ENCODE measurements at regions not wholly inside any gene's neighbourhood (a gene's known extent, or its start where the extent isn't known, plus 50 kb on each side); places are given as distances from the start of the nearest gene placed in this dataset.

DNA sequence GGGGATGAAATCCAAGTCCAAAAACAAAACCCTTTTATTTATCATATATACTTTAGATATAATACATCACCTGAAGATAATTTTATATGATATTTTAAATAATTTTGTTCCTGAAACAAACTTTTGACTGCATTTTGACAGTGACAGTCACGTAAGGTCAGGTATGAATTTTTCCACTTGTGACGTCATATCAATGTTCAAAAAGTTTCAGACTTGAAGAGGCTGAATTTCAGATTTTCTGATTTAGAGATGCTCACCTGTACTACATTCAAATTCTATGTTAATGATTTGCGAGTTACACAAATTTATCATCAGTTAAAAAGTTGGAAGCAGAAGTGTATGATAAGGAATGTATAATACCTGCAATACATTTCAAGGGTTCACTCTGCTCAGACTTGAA is 136.1 kb upstream of the EPHA6 start:
- no peak for TF ChIP-seq ZNF70 (CRISPR knock-in tag; IDR thresholded peaks at IDR 0.05)

DNA sequence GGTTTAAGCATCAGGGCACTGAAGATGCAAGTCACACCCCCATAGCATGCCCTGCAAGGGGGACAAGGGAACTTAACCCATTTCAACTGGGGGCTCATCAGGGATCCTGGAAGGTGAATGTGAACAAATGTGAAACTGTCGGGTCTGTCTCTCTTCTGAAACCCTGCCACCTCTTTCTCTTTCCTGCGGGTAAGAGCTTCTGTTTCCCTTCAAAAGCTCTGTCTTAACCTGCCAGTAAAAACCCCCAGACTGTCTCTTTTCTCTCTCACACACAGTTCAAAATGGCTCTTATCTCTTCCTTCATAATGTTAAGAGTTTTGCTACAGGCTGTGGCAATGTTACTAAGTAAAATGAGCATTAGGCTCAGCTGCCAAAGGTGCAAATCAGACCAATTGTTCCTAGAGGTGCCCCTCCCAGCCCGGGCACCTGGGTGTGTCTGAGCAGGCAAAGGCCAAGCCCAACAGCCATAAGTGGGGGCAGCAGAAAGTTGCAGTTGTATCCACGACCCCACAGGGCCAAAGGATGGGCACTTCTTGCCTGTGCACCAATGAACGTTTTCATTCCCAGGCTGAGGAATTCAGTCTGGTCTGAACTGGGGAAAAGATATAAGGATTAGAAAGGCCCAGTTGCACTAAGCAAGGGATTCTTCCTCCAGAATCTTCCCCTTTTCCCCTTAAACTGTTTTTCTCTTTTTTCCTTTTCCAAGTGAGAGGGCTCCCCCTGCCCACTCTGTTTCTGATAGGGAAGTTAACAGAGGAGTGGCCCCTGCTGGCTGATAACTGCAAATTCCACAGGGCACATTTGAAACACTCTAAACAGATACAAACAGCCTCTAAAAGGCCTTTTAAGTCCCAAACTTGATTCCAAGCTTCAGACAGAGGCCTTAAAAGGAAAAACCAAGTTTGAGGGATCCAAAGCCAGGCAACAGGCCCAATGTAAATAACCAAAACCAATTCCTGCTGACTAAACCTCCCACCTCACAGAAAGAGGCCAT is 113.8 kb upstream of the EPHA6 start:
- ATAC-seq: no peak
- TF ChIP-seq, protein P1, sequence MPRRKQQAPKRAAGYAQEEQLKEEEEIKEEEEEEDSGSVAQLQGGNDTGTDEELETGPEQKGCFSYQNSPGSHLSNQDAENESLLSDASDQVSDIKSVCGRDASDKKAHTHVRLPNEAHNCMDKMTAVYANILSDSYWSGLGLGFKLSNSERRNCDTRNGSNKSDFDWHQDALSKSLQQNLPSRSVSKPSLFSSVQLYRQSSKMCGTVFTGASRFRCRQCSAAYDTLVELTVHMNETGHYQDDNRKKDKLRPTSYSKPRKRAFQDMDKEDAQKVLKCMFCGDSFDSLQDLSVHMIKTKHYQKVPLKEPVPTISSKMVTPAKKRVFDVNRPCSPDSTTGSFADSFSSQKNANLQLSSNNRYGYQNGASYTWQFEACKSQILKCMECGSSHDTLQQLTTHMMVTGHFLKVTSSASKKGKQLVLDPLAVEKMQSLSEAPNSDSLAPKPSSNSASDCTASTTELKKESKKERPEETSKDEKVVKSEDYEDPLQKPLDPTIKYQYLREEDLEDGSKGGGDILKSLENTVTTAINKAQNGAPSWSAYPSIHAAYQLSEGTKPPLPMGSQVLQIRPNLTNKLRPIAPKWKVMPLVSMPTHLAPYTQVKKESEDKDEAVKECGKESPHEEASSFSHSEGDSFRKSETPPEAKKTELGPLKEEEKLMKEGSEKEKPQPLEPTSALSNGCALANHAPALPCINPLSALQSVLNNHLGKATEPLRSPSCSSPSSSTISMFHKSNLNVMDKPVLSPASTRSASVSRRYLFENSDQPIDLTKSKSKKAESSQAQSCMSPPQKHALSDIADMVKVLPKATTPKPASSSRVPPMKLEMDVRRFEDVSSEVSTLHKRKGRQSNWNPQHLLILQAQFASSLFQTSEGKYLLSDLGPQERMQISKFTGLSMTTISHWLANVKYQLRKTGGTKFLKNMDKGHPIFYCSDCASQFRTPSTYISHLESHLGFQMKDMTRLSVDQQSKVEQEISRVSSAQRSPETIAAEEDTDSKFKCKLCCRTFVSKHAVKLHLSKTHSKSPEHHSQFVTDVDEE (CRISPR knock-in tag; IDR thresholded peaks at IDR 0.05): no peak
- TF ChIP-seq ESRRG (CRISPR knock-in tag; IDR thresholded peaks at IDR 0.05): no peak
- TF ChIP-seq PPARA (CRISPR knock-in tag; IDR thresholded peaks at IDR 0.05; ENCODE audit: borderline replicate concordance): no peak
- TF ChIP-seq, protein P2, sequence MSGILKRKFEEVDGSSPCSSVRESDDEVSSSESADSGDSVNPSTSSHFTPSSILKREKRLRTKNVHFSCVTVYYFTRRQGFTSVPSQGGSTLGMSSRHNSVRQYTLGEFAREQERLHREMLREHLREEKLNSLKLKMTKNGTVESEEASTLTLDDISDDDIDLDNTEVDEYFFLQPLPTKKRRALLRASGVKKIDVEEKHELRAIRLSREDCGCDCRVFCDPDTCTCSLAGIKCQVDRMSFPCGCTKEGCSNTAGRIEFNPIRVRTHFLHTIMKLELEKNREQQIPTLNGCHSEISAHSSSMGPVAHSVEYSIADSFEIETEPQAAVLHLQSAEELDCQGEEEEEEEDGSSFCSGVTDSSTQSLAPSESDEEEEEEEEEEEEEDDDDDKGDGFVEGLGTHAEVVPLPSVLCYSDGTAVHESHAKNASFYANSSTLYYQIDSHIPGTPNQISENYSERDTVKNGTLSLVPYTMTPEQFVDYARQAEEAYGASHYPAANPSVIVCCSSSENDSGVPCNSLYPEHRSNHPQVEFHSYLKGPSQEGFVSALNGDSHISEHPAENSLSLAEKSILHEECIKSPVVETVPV (CRISPR knock-in tag; IDR thresholded peaks at IDR 0.05): no peak
- no peak for TF ChIP-seq ZFP30 (CRISPR knock-in tag; IDR thresholded peaks at IDR 0.05)
- TF ChIP-seq ZFP3 (CRISPR knock-in tag; IDR thresholded peaks at IDR 0.05): no peak
- no peak for TF ChIP-seq OSR1 (CRISPR knock-in tag; IDR thresholded peaks at IDR 0.05)

More for the DNA sequence above, 136.1 kb upstream of the EPHA6 start:
- no peak for ATAC-seq

DNA sequence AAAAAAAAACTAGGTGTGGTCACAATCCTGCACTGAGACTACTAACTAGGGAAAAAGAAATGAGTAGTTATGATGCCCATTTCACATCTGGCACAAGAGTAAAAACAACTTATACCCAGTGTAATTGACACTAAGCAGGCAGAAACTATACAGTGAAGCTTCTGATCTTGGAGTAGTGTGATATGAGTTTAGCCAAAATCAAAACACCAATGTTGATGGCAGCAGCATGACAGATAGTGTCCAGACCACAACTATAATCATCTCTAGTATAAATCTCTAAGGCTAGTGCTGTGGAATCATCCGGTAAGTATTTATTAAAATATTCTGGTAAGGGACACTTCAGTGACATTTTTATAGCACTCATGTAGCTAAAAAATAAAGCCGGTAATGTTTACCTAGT is 108.5 kb upstream of the EPHA6 start:
- no peak for ATAC-seq

DNA sequence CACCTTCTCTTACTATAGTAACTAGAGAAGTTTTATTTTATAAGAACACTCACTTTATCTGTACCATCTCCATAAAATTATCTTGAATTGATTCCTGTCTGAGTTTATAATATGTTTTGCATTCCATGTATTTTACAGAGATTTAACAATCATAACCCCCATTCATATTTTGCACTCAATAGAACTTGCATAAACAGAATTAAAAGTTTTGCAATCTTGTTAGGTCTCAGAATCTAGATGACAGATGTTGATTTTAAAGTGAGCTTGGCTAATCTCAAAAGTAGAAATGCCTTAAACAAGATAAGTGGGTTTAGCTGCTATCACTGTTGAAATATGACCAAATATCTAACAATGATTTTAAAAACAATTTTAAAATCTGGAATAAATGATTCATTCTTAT is 107.9 kb upstream of the EPHA6 start:
- TF ChIP-seq ESRRG (CRISPR knock-in tag; IDR thresholded peaks at IDR 0.05) (no peak), BACH2 (CRISPR knock-in tag; IDR thresholded peaks at IDR 0.05; ENCODE audit: borderline replicate concordance) (no peak), ARNTL (CRISPR knock-in tag; IDR thresholded peaks at IDR 0.05; ENCODE audit: borderline replicate concordance, low read depth) (no peak), OSR1 (CRISPR knock-in tag; IDR thresholded peaks at IDR 0.05) (no peak), TOX (CRISPR knock-in tag; IDR thresholded peaks at IDR 0.05; ENCODE audit: borderline replicate concordance) (no peak), ZC3H10 (CRISPR knock-in tag; IDR thresholded peaks at IDR 0.05) (no peak), ZNF565 (CRISPR knock-in tag; conservative IDR thresholded peaks at IDR 0.05; ENCODE audit: low read depth) (no peak), PPARA (CRISPR knock-in tag; IDR thresholded peaks at IDR 0.05; ENCODE audit: borderline replicate concordance) (no peak), GLIS3 (CRISPR knock-in tag; IDR thresholded peaks at IDR 0.05) (no peak), SNAI2 (CRISPR knock-in tag; IDR thresholded peaks at IDR 0.05) (no peak), TCF4 (CRISPR knock-in tag; IDR thresholded peaks at IDR 0.05; ENCODE audit: borderline replicate concordance) (no peak), ZFP30 (CRISPR knock-in tag; IDR thresholded peaks at IDR 0.05) (no peak), ZFP3 (CRISPR knock-in tag; IDR thresholded peaks at IDR 0.05) (no peak)
- TF ChIP-seq, protein P2 (CRISPR knock-in tag; IDR thresholded peaks at IDR 0.05): no peak
- TF ChIP-seq, protein P3, sequence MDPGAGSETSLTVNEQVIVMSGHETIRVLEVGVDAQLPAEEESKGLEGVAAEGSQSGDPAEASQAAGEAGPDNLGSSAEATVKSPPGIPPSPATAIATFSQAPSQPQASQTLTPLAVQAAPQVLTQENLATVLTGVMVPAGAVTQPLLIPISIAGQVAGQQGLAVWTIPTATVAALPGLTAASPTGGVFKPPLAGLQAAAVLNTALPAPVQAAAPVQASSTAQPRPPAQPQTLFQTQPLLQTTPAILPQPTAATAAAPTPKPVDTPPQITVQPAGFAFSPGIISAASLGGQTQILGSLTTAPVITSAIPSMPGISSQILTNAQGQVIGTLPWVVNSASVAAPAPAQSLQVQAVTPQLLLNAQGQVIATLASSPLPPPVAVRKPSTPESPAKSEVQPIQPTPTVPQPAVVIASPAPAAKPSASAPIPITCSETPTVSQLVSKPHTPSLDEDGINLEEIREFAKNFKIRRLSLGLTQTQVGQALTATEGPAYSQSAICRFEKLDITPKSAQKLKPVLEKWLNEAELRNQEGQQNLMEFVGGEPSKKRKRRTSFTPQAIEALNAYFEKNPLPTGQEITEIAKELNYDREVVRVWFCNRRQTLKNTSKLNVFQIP (CRISPR knock-in tag; IDR thresholded peaks at IDR 0.05; ENCODE audit: borderline replicate concordance, low read depth): no peak
- TF ChIP-seq, protein P4, sequence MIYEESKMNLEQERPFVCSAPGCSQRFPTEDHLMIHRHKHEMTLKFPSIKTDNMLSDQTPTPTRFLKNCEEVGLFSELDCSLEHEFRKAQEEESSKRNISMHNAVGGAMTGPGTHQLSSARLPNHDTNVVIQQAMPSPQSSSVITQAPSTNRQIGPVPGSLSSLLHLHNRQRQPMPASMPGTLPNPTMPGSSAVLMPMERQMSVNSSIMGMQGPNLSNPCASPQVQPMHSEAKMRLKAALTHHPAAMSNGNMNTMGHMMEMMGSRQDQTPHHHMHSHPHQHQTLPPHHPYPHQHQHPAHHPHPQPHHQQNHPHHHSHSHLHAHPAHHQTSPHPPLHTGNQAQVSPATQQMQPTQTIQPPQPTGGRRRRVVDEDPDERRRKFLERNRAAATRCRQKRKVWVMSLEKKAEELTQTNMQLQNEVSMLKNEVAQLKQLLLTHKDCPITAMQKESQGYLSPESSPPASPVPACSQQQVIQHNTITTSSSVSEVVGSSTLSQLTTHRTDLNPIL (CRISPR knock-in tag; IDR thresholded peaks at IDR 0.05; ENCODE audit: low read depth): no peak
- TF ChIP-seq, protein P5, sequence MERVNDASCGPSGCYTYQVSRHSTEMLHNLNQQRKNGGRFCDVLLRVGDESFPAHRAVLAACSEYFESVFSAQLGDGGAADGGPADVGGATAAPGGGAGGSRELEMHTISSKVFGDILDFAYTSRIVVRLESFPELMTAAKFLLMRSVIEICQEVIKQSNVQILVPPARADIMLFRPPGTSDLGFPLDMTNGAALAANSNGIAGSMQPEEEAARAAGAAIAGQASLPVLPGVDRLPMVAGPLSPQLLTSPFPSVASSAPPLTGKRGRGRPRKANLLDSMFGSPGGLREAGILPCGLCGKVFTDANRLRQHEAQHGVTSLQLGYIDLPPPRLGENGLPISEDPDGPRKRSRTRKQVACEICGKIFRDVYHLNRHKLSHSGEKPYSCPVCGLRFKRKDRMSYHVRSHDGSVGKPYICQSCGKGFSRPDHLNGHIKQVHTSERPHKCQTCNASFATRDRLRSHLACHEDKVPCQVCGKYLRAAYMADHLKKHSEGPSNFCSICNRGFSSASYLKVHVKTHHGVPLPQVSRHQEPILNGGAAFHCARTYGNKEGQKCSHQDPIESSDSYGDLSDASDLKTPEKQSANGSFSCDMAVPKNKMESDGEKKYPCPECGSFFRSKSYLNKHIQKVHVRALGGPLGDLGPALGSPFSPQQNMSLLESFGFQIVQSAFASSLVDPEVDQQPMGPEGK (CRISPR knock-in tag; IDR thresholded peaks at IDR 0.05; ENCODE audit: borderline replicate concordance): no peak
- no peak for ATAC-seq

More for the DNA sequence above, 108.5 kb upstream of the EPHA6 start:
- TF ChIP-seq, protein P4 (CRISPR knock-in tag; IDR thresholded peaks at IDR 0.05; ENCODE audit: low read depth): no peak
